ENCODE measurements at regions not wholly inside any gene's neighbourhood (a gene's known extent, or its start where the extent isn't known, plus 50 kb on each side); places are given as distances from the start of the nearest gene placed in this dataset.
"Not testable (repeated sequence)": the region's sequence is repeated elsewhere in the genome, so short reads cannot be mapped to it uniquely, and the experiment has no call there.

DNA sequence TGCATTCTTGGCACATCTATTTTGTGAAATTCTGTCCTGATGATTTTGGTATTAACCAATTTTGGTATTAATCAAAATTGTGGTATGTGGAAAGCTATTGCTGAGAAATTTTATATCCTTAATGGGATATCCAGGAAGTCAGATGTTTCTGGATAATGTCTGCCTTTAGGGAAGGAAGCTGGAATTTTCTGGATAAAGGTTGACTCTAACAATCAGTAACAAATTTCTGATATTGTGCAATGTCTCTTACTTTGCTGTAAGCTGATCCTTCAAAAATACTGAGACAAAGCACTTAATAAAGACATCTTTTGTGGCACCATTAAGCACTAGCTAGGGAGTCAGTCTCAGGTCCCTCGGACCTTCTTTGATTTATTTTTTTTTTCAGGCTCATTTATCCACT, 100.8 kb upstream of the UGP2 start:
- no peak for DNase-seq

DNA sequence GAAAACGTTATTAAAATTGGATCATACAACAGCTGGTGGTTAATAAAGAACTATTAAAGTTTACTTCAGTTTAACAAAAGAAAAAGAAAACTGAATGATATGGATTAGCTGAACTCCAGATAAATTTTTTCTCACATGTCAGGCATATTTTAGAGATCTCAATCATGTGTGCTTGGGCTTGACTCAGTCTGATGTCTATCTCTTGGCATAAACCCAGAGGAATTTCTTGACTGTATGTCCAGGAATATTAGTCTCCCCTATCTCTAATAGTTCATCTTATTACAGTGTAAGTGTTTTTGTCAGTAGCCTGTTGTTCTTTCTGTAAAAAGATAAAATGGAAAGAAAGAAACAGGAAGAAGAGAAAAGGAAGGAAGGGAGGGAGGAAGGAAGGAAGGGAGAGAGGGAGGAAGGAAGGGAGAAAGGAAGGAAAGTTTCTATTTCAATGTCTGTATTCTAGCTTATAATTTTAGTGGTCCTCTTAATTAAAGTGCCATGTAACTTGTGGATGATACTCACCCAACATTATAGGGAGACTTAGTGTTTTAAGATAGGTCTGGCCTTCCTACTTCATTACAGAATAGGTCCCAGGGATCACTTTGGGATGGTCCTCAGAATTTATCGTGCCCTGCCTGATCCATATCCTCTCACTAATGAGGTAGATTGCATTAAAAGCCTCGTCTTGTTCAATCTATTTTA, 99.7 kb upstream of the UGP2 start:
- DNase-seq, result no peak

DNA sequence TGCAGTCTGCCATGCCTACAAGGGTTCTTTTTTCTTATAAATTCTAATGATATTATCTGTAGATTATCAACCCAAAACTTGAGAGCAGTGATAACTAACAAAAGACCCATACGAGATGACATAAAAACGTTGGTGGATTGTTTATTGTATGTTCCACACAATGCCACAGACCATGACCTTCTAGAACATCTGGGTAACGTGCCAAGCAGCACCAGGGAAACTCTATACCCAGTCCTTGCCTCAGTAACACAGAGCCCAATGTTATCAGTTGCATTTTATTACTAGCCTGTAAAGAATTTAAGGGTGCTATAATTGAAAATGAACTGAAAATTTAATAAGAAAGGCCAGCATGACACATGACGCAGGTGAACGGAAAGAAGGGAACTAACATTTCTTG, 99.1 kb upstream of the UGP2 start:
- no peak for DNase-seq

DNA sequence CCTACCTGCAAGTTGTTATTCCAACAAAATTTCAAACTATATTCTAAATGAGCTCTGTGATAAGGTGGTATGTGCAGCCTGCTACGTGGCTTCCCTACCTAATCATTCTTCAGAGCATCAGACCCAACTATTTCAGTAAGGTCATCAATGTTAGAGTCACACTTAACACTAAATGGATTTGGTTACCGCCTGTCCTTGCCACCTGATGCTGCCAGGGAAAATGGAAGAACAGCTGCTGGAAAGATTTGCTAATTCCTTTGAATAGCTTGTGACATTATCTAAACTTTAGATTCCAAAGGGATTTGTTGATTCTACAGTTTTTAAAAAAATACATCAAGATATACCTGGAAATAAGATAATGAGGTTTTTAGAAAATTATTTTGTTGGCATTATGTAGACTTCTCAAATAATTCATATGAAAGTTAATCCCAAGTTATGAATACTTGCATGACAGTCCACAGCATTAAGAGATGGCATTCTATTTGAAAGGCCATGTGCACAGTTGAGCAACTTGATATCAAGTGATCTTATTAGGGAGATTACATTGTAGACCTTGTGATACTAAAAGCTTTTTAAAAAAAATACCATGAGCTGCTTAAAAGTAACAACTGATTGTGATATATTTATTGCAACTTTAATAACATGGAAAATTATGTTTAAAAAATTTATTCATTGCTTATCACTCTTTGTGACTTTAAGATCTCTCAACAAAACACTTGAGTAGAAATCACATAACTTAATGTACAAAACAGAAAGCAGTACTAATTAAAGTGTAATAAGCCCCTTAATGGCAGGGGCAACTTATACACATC, 98.3 kb upstream of the UGP2 start:
- DNase-seq, result no peak

DNA sequence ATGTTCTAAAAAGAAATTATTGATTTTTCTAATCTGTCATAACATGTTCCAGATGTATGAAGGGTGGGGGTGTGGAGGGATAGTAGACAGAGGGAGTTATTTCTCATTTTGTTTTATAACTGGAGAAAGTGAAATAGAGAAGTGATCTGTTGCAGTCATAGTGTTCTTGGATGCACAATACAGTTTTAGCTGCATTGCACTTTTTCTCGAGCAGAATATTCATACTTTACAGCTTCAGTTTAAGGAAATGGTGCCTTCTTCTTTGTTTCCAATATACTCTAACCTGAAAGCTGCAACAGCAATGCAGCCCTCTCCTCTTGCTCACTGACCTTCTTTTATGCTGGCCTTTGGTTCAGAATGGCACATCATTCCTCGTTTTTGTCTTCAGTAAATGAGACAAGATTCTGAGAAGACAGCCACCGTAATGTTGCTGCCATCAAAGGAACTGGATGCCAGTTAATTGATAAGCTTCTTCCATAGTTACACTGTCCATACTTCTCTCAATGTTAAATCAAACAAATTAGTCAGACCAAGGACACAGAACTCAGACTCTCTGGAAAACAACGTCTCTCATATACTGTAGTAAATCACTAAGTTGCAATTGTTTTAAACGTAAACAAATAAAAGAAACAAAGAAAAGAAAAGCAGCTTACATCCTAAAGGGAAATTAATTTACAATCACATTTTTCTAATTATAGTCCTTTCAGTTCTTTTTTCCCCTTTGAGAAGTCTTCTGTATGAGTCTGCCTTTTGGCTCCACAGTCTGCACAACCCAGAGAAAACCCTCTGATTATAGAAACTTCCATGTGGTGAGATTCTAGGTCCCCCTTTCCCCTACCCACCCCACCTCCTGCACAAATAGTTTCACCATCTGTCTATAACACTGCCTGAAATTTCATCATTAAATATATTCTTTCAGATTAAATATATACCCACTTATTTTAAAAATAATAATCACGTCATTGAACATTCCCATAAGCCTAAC, 97.4 kb upstream of the UGP2 start:
- no peak for DNase-seq

DNA sequence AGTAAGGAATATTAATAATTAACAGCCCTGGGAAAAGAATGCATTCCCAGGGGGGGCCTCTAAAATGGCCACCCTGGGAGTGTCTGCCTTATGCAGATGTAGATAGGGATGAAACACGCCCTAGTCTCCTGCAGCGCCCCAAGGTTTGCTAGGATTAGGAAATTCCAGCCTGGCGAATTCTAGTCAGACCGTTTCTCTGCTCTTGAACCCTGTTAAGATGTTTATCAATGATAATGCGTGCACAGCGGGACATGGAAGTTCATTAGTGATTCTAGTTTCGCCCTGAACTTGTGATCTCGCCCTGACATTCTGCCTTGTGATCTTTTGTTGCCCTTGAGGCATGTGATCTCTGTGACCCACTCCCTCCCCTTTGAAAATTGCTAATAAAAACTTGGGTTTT, 95.1 kb upstream of the UGP2 start:
- DNase-seq, result not testable (repeated sequence)

DNA sequence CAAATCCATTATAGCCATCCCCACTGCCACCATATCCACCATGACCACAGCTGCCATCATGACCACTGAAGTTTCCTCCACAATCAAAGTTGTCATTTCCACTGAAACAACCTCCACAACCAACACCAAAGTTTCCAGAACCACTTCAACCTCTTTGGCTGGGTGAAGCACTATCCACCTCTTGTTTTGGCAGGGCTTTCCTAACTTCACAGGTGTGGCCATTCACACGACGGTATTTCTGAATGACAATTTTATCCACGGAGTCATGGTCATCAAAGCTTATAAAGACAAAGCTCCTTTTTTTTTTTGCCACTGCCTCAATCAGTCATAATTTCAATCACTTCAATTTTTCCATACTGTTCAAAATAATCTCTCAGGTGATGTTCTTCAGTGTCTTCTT, 89.8 kb upstream of the UGP2 start:
- DNase-seq, result no peak

DNA sequence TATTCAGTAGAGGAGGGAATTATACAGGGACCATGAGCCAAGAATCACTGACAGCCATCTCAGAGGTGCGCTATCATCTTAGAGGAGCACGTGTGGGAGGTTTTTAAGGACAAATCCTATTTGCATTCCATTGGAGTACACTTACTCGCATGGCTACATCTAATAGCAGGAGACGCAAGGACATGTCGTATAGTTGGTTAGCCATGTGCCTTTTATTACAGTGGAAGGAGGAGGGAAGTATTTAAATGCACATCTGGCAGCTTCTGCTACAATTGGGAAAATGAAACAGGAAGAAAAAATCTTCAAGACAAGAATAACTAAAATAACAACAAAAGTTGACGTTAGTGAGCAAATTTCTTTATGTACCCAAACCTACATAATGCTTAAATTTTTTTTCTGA, 86.5 kb upstream of the UGP2 start:
- DNase-seq, result no peak

DNA sequence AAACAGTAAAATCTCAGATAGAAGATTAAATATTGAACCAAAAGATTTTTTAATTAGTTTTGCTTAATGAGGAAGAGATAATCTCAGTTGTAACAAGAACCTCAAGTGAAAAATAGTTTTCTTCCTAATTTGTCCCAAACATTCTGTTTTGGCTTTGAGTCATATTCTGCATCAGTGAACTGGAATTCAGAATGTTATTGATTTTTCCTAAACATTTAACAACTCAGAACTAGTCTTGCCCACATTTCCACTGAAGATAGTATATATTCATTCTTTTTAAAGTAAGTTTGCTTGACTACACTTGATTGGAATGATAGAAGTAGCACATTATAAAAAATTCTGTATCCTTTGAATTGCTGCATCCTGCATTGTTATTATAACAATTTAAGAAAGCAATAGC, 85.7 kb upstream of the UGP2 start:
- DNase-seq, result no peak

DNA sequence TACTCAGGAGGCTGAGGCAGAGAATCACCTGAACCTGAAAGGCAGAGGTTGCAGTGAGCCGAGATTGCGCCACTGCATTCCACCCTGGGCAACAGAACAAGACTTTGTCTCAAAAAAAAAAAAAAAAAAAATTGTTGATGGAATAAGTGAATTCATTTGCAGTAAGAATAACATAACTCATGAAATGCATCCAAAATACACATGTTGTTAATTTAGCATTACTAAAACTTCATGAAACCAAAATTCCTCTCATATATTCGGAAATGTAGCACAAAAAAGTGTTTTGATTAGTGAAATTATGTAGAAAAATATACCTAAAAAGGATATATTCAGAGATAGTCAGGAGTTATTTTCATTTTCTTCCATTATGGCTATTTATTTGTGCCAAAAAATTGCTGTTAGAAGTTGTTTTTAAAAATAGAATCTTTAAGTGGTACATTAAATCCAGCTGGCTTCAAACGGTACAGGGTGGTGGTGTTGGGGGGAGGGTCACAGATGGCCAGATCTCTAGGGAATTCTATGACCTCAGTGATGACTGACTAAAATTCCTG, 78.2 kb upstream of the UGP2 start:
- DNase-seq, result peak; percentile 27

DNA sequence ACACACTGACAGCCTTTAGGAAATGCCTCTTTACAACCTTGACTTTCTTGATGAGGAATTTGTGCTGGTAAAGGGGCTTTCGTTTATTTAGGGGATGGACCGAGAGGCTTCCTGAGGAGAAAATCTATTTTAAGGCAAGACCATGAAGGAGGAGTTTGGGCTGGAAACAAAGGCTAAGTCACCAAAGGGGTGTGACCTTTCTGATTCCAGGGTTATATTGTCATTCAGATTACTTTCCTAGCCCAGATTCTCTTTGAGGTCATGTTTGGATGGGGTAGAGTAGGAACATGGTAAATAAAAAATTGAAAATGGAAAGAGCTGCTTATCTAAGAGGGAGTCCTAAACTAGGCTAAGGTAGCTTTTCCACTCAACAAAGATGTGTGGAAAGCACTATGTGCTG, 77.1 kb upstream of the UGP2 start:
- no peak for DNase-seq

DNA sequence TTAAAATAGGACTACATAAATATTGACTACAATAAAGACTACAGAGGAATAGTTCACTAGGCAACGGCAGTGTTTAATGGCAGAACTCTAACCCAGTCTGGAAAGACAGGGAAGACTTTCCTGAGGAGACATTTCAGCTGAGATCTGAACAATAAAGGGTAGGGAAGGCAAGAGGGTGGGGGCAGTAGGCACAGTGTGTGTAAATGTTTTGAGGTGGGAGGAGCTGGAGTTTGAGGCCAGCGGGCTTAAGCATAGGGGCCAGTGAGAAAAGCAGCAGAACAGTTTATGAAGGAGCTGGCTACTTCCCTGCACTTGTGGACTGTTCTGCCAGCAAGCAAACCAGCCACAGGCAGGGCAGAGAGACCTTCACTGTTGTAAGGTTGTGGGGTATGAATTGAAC, 76.6 kb upstream of the UGP2 start:
- no peak for DNase-seq

DNA sequence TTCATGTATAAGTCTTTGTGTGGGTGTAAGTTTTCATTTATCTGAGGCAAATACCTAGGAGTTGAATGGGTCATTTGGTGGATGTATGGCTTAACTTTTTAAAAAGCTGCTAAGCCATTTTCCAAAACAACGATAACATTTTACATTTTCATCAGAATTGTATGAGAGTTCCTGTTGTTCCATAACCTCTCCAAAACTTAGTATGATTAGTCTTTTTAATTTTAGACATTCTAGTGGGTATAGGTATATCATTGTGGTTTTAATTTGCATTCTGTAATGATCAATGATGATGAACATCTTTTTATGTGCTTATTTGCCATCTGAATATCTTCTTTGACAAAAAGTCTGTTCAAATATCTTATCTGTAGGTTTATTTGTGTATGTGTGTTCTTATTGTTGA, 74.4 kb upstream of the UGP2 start:
- DNase-seq, result no peak

DNA sequence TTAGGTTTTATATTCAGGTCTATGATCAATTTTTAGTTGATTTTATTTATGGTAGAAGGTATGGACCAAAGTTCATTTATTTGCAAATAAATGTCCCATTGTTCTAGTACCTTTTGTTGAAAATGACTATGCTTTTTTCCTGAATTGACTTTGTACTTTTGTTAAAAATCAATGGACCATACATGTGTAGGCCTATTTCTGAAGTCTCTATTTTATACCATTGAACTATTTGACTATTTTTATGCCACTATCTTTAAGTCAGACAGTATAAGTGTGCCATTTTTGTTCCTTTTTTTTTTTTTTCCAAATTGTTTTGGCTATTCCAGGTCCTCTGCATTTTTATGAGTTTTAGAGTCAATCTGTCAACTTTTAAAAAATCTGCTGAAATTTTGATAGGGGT, 73.6 kb upstream of the UGP2 start:
- no peak for DNase-seq

DNA sequence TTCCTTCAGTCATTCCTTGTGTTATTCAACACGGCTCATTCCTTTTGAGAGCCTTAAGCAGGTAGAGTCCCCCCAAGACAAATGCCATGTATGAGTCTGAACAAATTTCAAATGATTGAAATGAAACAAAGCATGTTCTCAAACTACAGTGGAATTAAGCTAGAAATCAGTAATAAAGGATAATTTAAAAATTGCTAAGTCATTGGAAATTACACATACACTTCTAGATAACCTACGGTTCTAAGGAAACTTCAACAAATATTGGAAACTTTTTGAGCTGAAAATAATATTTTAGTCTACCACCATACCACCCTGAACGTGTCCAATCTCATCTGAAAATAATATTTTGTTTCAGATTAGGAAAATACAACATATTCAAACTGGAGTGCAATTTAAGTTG, 71.8 kb upstream of the UGP2 start:
- no peak for DNase-seq

DNA sequence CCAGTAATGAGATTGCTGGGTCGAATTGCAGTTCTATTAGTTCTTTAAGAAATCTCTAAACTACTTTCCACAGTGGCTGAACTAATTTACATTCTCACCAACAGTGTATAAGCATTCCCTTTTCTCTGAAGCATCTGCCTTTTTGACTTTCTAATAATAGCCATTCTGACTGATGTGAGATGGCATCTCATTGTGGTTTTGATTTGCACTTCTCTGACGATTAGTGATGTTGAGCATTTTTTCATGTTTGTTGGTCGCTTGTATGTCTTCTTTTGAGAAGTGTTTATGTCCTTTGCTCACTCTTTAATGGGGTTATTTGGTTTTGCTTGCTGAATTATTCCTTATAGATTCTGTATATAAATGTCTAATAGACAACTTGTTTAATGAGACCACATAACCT, 69.6 kb upstream of the UGP2 start:
- no peak for DNase-seq

DNA sequence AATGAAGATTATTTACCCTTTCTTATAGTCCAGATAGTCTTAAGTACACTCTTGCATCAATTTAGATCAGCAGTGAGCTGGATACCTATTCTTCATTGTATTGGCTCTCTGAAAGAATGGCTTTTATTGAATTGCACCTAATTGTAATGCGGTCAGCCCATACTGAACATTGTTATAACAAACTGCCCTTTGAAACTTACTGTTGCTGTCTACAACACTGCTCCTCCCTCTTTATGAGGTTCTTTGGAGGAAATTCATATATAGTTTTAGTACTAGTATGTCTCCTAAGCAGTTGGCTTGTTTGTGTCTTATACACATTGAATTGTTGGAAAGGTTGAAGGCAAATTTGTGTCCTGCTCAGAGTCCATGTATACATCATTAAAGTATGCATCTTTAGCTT, 66.5 kb upstream of the UGP2 start:
- no peak for DNase-seq

DNA sequence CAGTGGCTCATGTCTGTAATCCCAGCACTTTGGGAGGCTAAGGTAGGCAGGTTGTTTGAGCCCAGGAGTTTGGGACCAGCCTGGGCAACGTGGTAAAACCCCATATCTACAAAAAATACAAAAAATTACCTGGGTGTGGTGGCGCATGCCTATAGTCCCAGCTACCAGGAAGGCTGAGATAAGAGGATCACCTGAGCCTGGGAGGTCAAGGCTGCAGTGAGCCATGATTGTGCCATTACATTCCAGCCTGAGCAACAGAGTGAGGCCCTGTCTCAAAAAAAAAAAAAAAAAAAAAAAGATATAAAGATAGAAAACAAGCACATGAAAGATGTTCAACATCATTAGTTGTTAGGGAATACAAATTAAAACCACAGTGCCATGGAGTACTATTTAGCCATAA, 65.3 kb upstream of the UGP2 start:
- no peak for DNase-seq

DNA sequence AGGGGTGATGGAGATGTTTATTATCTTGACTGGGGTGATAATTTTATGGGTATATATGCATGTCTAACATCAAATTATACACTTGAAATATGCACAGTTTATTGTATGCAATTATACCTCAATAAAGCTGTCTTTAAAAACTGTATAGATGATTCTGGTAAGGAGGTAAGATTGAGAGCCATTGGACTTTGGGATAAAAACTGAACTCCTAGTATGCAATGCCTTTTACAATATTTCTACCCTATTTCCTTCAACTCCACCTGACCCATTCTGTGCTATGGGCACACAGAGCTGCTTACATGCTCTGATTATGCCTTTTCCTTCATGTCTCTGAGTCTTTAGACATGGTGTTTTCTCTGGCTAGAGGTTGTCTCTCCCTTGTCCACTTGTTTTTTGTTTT, 63.9 kb upstream of the UGP2 start:
- no peak for DNase-seq

DNA sequence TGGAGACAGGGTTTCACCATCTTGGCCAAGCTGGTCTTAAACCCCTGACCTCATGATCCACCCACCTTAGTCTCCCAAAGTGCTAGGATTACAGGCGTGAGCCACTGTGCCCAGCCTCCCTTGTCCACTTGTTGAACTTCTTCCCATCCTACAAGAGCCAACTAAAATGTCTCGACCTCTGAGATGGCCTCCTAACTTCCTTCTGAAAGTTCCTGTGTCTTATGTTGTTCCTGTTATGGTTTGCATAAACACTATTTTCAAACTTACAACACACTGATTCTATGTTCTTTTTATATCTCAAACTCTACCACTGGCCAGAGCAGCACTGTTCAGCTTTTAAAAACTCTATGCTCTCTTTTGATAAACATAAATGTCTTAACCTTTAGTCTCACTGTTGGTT, 63.3 kb upstream of the UGP2 start:
- DNase-seq, result no peak

DNA sequence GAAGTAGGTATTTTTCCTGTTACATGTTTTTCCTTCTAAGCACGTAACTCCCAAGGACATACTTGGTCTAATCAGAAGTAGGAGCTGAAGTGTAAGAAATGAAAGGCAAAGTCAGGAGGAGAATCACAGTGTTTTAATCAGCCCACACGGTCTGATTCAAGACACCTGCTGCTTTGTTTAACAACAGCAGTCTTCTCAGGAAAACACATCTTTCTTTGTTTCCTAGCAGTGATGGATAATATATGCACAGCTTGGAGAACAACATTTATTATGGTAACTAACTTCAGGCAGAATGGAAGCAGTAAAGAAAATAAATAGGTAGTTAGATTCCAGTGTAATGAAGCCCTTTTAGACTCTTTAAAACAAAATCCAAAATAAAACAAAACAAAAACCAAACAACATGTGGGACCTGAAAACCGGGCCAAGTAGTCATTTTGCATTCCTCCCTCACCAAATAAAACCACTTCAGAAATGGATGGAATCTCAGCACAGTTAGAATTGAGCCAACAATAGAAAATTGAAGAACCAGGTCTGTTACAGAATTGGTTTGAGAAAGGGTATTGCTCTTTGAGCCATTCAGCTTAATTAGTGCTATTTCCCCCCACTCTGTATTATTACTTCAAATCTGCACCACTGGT, 61.1 kb upstream of the UGP2 start:
- no peak for DNase-seq

DNA sequence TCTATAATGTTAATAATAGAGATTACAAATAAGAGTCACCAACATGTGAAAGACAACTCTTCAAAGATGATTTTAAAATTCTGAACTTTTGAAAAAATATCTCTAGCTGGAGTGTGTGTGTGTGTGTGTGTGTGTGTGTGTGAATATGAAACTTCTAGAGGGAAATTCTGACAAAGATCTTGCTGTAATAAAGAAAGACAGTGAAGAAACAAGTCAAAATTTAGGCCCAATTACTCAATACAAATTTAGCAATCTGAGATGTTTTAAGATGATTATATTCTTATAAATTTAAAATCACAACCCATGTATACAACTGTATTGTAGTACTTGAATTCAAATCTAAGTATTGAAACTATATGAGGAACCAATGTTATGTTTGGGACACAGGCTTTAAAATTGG, 57.2 kb upstream of the UGP2 start:
- DNase-seq, result no peak

DNA sequence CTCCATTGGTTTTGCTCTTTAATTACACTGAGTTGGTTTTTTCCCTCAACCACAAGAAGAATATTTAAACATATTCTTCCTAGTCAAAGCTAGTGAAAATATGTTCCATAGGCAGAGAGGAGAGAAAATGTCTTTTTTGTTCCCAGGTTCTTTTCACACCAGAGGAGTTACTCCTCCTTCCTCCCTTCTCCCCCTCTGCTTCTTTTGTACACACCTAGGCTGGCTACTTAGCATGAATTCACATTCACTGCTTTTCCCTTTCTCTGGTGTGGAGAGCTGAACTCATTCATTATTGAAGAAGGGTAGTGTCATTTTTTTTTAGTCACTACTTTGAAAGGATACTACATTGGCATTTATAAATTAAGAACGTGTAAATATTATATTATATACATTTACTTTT, 56.6 kb upstream of the UGP2 start:
- no peak for DNase-seq

Data from NCI-H1694 (cell line).